ENCODE measurements at regions not wholly inside any gene's neighbourhood (a gene's known extent, or its start where the extent isn't known, plus 50 kb on each side); places are given as distances from the start of the nearest gene placed in this dataset.
"Not testable (repeated sequence)": the region's sequence is repeated elsewhere in the genome, so short reads cannot be mapped to it uniquely, and the experiment has no call there.

- H3K79me1 ChIP-seq (ENCODE audit: low read depth in 1 of 2, low read length in 2 of 2); H4K5ac ChIP-seq (ENCODE audit: low read depth, low read length); H2BK120ac ChIP-seq (ENCODE audit: low read depth, low read length); dilution Hi-C loops (cut with HindIII; ENCODE audit: low sequenced_read_pairs, unreplicated experiment); H3K27me3 ChIP-seq (ENCODE audit: control insufficient read depth, insufficient read depth, low read length); H3K4ac ChIP-seq (ENCODE audit: low read depth, low read length); H3K27ac ChIP-seq (ENCODE audit: insufficient read depth, low read length); H3K14ac ChIP-seq (replicated peaks; ENCODE audit: low read depth, low read length); H3K56ac ChIP-seq (ENCODE audit: extremely low read depth, insufficient read depth, low read length); CTCF ChIA-PET; H2AK9ac ChIP-seq (replicated peaks; ENCODE audit: low read depth, low read length, poor library complexity); H3K9ac ChIP-seq (ENCODE audit: low read depth, low read length); H2AFZ ChIP-seq (replicated peaks; ENCODE audit: low read length, poor library complexity); DNase-seq; POLR2A ChIA-PET (ENCODE audit: unreplicated experiment); H4K20me1 ChIP-seq (ENCODE audit: insufficient read depth, low read length); H2BK5ac ChIP-seq (ENCODE audit: low read depth, low read length, poor library complexity, severe bottlenecking); H4K91ac ChIP-seq (ENCODE audit: insufficient read depth, low read depth, low read length); H3K4me2 ChIP-seq (ENCODE audit: low read depth, low read length); H4K8ac ChIP-seq (ENCODE audit: low read depth in 2 of 2, low read length in 2 of 2); ATAC-seq (ENCODE audit: low read depth); H3K4me1 ChIP-seq (ENCODE audit: control insufficient read depth, insufficient read depth, low read length); H2AK5ac ChIP-seq (ENCODE audit: low read depth, low read length); H3K4me3 ChIP-seq (ENCODE audit: insufficient read depth, low read depth, low read length); H2BK15ac ChIP-seq (ENCODE audit: low read depth, low read length); intact Hi-C loops (cut with micrococcal nuclease); in situ Hi-C loops (cut with MboI; ENCODE audit: low sequenced_read_pairs); H3K9me3 ChIP-seq (ENCODE audit: control insufficient read depth, insufficient read depth, low read length); H3K18ac ChIP-seq (ENCODE audit: low read depth, low read length); H2BK20ac ChIP-seq (ENCODE audit: low read depth, low read length); H3K23ac ChIP-seq (ENCODE audit: low read depth, low read length); H3K36me3 ChIP-seq (ENCODE audit: control insufficient read depth, insufficient read depth, low read length); BruUV-seq (replicated peaks); H3K9me1 ChIP-seq (ENCODE audit: insufficient read depth, low read length): not testable (repeated sequence)
- WGBS, 2 experiments (ENCODE audit: extremely low coverage in 2 of 2, insufficient read length in 1 of 2): no CpG with 5 or more reads among the region's 1 CpG
These were observed 268.8 kb upstream of the SPAG17 start for GRCh38 chr1:118453856-118454255.
